IMR-90 (cell line): ENCODE measurements at regions not wholly inside any gene's neighbourhood (a gene's known extent, or its start where the extent isn't known, plus 50 kb on each side); places are given as distances from the start of the nearest gene placed in this dataset.

Experiments used
- CTCF ChIP-seq: conservative IDR thresholded peaks from 2 replicates; pipeline ENCODE4 v1.5.1; 2012; ENCODE audit warnings: mild to moderate bottlenecking, low read depth, low read length, improper control_type of control experiment
- POLR2A ChIP-seq: IDR thresholded peaks from 2 replicates; pipeline ENCODE4 v1.6.1; 2012; ENCODE audit warnings: mild to moderate bottlenecking, low read depth, low read length
- RFX5 ChIP-seq: IDR thresholded peaks from 2 replicates; pipeline ENCODE4 v1.8.0; 2012; ENCODE audit warnings: low read depth, mild to moderate bottlenecking, low read length, moderate library complexity

GRCh38 chr5:57889558-57889957, 406.9 kb upstream of the ACTBL2 start:
- no peak for TF ChIP-seq POLR2A
- TF ChIP-seq RFX5, result no peak
- TF ChIP-seq CTCF, result no peak; the same call in 1 of the 2 replicates
